ENCODE measurements at regions not wholly inside any gene's neighbourhood (a gene's known extent, or its start where the extent isn't known, plus 50 kb on each side); places are given as distances from the start of the nearest gene placed in this dataset.

DNA sequence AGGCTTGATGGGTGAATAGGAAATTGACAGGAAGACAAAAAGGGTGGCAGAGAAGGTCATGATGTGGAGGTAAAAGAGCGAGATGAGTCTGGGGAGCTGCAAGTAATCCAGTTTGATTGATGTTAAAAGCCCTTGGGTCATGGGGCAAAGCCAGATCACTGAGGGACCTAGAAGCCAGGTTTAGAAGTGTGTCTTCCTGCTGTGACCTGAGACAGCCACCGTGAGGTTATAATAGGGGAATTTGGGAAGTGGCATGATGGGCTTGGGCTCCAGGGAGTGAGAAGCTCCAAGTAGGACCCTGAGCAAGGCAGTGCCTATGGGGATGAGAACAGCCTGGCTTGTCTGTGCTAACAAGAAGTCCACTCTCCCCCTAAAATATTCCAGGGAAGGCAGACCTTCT, 298.5 kb downstream of the RPLP1 start (continued):
- TF ChIP-seq, protein P1, sequence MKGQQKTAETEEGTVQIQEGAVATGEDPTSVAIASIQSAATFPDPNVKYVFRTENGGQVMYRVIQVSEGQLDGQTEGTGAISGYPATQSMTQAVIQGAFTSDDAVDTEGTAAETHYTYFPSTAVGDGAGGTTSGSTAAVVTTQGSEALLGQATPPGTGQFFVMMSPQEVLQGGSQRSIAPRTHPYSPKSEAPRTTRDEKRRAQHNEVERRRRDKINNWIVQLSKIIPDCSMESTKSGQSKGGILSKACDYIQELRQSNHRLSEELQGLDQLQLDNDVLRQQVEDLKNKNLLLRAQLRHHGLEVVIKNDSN (CRISPR knock-in tag; IDR thresholded peaks at IDR 0.05): no peak
- TF ChIP-seq ZNF317 (CRISPR knock-in tag; IDR thresholded peaks at IDR 0.05; ENCODE audit: borderline replicate concordance, low read depth) (no peak), CREB1 (CRISPR knock-in tag; IDR thresholded peaks at IDR 0.05) (no peak)
- TF ChIP-seq, protein P2, sequence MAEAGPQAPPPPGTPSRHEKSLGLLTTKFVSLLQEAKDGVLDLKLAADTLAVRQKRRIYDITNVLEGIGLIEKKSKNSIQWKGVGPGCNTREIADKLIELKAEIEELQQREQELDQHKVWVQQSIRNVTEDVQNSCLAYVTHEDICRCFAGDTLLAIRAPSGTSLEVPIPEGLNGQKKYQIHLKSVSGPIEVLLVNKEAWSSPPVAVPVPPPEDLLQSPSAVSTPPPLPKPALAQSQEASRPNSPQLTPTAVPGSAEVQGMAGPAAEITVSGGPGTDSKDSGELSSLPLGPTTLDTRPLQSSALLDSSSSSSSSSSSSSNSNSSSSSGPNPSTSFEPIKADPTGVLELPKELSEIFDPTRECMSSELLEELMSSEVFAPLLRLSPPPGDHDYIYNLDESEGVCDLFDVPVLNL (CRISPR knock-in tag; IDR thresholded peaks at IDR 0.05; ENCODE audit: borderline replicate concordance, low read depth): no peak
- TF ChIP-seq, protein P3, sequence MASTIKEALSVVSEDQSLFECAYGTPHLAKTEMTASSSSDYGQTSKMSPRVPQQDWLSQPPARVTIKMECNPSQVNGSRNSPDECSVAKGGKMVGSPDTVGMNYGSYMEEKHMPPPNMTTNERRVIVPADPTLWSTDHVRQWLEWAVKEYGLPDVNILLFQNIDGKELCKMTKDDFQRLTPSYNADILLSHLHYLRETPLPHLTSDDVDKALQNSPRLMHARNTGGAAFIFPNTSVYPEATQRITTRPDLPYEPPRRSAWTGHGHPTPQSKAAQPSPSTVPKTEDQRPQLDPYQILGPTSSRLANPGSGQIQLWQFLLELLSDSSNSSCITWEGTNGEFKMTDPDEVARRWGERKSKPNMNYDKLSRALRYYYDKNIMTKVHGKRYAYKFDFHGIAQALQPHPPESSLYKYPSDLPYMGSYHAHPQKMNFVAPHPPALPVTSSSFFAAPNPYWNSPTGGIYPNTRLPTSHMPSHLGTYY (CRISPR knock-in tag; IDR thresholded peaks at IDR 0.05): no peak

DNA sequence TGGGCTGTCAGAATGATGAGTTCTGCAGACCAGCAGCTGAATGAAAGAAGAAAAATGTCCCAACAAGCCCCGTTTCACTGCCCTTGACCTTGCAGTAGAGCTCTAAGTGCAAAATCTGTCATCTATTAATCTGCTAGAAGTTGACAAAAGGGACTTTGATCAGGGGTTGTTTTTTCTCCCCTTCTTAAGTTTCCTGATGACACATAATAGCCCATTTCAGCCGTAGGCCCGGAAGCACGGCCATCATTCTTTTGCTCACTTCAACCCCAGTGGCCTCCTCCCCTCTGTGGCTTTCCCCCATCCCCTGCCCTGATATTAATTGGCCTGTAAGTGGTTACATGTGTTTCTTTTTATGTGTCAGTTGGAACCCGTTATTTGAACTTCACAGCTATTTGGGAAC, 298.9 kb downstream of the RPLP1 start:
- no peak for ATAC-seq
- ChIA-PET POLR2A (no interaction called here), CTCF (no interaction called here)
- H3K27ac Mint-ChIP-seq: no peak overlapping the region
- DNase-seq (ENCODE audit: low spot score): no peak
- peaks cover 22% of the 10 kb centered on the region for H3K4me1 Mint-ChIP-seq
- peaks cover 12% of the 10 kb centered on the region for H3K36me3 Mint-ChIP-seq
- TF ChIP-seq IRF2 (CRISPR knock-in tag; IDR thresholded peaks at IDR 0.05; ENCODE audit: borderline replicate concordance, low read depth): no peak
- no peak for TF ChIP-seq SMAD4 (CRISPR knock-in tag; IDR thresholded peaks at IDR 0.05)
- TF ChIP-seq NR3C1 (CRISPR knock-in tag; conservative IDR thresholded peaks at IDR 0.05; ENCODE audit: low read depth): no peak
- TF ChIP-seq, protein P4, sequence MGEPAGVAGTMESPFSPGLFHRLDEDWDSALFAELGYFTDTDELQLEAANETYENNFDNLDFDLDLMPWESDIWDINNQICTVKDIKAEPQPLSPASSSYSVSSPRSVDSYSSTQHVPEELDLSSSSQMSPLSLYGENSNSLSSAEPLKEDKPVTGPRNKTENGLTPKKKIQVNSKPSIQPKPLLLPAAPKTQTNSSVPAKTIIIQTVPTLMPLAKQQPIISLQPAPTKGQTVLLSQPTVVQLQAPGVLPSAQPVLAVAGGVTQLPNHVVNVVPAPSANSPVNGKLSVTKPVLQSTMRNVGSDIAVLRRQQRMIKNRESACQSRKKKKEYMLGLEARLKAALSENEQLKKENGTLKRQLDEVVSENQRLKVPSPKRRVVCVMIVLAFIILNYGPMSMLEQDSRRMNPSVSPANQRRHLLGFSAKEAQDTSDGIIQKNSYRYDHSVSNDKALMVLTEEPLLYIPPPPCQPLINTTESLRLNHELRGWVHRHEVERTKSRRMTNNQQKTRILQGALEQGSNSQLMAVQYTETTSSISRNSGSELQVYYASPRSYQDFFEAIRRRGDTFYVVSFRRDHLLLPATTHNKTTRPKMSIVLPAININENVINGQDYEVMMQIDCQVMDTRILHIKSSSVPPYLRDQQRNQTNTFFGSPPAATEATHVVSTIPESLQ (CRISPR knock-in tag; IDR thresholded peaks at IDR 0.05): no peak
- TF ChIP-seq EMX1 (CRISPR knock-in tag; IDR thresholded peaks at IDR 0.05): no peak
- TF ChIP-seq ZNF317 (CRISPR knock-in tag; IDR thresholded peaks at IDR 0.05; ENCODE audit: borderline replicate concordance, low read depth): no peak
- TF ChIP-seq MXD4 (CRISPR knock-in tag; IDR thresholded peaks at IDR 0.05; ENCODE audit: borderline replicate concordance): no peak
- TF ChIP-seq NR1H2 (CRISPR knock-in tag; IDR thresholded peaks at IDR 0.05): no peak
- TF ChIP-seq RORB (CRISPR knock-in tag; IDR thresholded peaks at IDR 0.05): no peak
- TF ChIP-seq, protein P1 (CRISPR knock-in tag; IDR thresholded peaks at IDR 0.05): no peak
- TF ChIP-seq, protein P5, sequence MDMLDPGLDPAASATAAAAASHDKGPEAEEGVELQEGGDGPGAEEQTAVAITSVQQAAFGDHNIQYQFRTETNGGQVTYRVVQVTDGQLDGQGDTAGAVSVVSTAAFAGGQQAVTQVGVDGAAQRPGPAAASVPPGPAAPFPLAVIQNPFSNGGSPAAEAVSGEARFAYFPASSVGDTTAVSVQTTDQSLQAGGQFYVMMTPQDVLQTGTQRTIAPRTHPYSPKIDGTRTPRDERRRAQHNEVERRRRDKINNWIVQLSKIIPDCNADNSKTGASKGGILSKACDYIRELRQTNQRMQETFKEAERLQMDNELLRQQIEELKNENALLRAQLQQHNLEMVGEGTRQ (CRISPR knock-in tag; IDR thresholded peaks at IDR 0.05): no peak
- TF ChIP-seq, protein P6, sequence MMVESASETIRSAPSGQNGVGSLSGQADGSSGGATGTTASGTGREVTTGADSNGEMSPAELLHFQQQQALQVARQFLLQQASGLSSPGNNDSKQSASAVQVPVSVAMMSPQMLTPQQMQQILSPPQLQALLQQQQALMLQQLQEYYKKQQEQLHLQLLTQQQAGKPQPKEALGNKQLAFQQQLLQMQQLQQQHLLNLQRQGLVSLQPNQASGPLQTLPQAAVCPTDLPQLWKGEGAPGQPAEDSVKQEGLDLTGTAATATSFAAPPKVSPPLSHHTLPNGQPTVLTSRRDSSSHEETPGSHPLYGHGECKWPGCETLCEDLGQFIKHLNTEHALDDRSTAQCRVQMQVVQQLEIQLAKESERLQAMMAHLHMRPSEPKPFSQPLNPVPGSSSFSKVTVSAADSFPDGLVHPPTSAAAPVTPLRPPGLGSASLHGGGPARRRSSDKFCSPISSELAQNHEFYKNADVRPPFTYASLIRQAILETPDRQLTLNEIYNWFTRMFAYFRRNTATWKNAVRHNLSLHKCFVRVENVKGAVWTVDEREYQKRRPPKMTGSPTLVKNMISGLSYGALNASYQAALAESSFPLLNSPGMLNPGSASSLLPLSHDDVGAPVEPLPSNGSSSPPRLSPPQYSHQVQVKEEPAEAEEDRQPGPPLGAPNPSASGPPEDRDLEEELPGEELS (CRISPR knock-in tag; IDR thresholded peaks at IDR 0.05): no peak
- TF ChIP-seq, protein P7, sequence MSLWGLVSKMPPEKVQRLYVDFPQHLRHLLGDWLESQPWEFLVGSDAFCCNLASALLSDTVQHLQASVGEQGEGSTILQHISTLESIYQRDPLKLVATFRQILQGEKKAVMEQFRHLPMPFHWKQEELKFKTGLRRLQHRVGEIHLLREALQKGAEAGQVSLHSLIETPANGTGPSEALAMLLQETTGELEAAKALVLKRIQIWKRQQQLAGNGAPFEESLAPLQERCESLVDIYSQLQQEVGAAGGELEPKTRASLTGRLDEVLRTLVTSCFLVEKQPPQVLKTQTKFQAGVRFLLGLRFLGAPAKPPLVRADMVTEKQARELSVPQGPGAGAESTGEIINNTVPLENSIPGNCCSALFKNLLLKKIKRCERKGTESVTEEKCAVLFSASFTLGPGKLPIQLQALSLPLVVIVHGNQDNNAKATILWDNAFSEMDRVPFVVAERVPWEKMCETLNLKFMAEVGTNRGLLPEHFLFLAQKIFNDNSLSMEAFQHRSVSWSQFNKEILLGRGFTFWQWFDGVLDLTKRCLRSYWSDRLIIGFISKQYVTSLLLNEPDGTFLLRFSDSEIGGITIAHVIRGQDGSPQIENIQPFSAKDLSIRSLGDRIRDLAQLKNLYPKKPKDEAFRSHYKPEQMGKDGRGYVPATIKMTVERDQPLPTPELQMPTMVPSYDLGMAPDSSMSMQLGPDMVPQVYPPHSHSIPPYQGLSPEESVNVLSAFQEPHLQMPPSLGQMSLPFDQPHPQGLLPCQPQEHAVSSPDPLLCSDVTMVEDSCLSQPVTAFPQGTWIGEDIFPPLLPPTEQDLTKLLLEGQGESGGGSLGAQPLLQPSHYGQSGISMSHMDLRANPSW (CRISPR knock-in tag; conservative IDR thresholded peaks at IDR 0.05; ENCODE audit: low read depth): no peak
- TF ChIP-seq, protein P2 (CRISPR knock-in tag; IDR thresholded peaks at IDR 0.05; ENCODE audit: borderline replicate concordance, low read depth): no peak
- H3K27me3 Mint-ChIP-seq (ENCODE audit: low read depth): no peaks in the 10 kb centered on the region; the same call in 1 of the 2 replicates
- peaks cover 22% of the 10 kb centered on the region for H3K9me3 Mint-ChIP-seq
- no peak overlapping the region for H3K4me3 Mint-ChIP-seq

All from WTC11 (cell line).